K562 (cell line): ENCODE measurements at regions not wholly inside any gene's neighbourhood (a gene's known extent, or its start where the extent isn't known, plus 50 kb on each side); places are given as distances from the start of the nearest gene placed in this dataset.

Experiments
- ATAC-seq: fragments of 200-7000 bp; cut with Tn5 transposase; 3 replicates; pipeline ENCODE4 v1.9.1; 2020; ENCODE audit warnings: moderate library complexity
- BruUV-seq: library from RNA; stranded (reverse); fragments of 400-500 nt; replicated peaks from 2 replicates; lab custom pipeline; 2021; lab: Mats Ljungman, UMichigan
- CTCF ChIA-PET: fragments of 300-600 bp; formaldehyde crosslinking; extraction: SDS; loops from one replicate; lab custom pipeline; 2021; ENCODE audit warnings: low intra/inter-chr PET ratio; lab: Yijun Ruan, JAX
- POLR2A ChIA-PET: fragments of 300-600, 350-650 bp; sonication (Branson Sonifier 250); formaldehyde crosslinking; extraction: SDS; loops from one replicate; lab custom pipeline; 2021; ENCODE audit warnings: antibody characterized with exemption, inconsistent platforms; lab: Yijun Ruan, JAX
- DNase-seq, 4 experiments: peaks; one replicate each; pipeline versions ENCODE4 v3.0.0 to v3.0.0-alpha.2; 2011 to 2018; ENCODE audit warnings: low spot score in 3 of 4, mixed read lengths in 3 of 4; ENCODE audit errors: extremely low read depth in 1 of 4
- FAIRE-seq: peaks from 2 replicates; lab custom pipeline; 2011; peaks lifted over from hg19 to GRCh38; lab: Jason Lieb, UNC
- H2AFZ ChIP-seq: 2 replicates; pipeline ENCODE4 v1.6.0; 2011; ENCODE audit warnings: low read depth, low read length, control low read depth, inconsistent platforms
- H3K27ac ChIP-seq: fragments of 200-600 bp; 3 replicates; pipeline ENCODE4 v1.8.0; 2011; ENCODE audit warnings: low read depth, mild to moderate bottlenecking, control low read depth, inconsistent platforms, low read length, moderate library complexity, mixed read lengths; ENCODE audit errors: extremely low read depth
- H3K27me3 ChIP-seq, 2 experiments: fragments of 300-600 bp in 1 of 2; 2 replicates in 1 of 2; 3 replicates in 1 of 2; pipeline versions ENCODE4 v1.6.0 to v1.8.0; 2011; ENCODE audit warnings: inconsistent platforms in 2 of 2, low read length in 2 of 2, mild to moderate bottlenecking in 1 of 2, mixed read lengths in 1 of 2, moderate library complexity in 1 of 2; ENCODE audit not compliant: control insufficient read depth in 2 of 2, insufficient read depth in 2 of 2
- H3K36me3 ChIP-seq: fragments of 300-600 bp; 3 replicates; pipeline ENCODE4 v1.8.0; 2011; ENCODE audit warnings: mild to moderate bottlenecking, low read length, inconsistent platforms; ENCODE audit not compliant: control insufficient read depth, insufficient read depth
- H3K4me1 ChIP-seq, 2 experiments: fragments of 200-600 bp in 1 of 2; replicated peaks in 1 of 2; 2 replicates in 1 of 2; 3 replicates in 1 of 2; pipeline versions ENCODE4 v1.5.1 to v1.8.0; 2011; ENCODE audit warnings: inconsistent platforms in 2 of 2, low read length in 2 of 2, mild to moderate bottlenecking in 1 of 2, mixed read lengths in 1 of 2, moderate library complexity in 1 of 2; ENCODE audit not compliant: control insufficient read depth in 2 of 2, insufficient read depth in 2 of 2
- H3K4me2 ChIP-seq: 2 replicates; pipeline ENCODE4 v1.6.1; 2011; ENCODE audit warnings: low read length, control low read depth, inconsistent platforms, mixed read lengths; ENCODE audit not compliant: insufficient read depth
- H3K4me3 ChIP-seq: fragments of 200-600 bp; sonication (generic), shearing (Covaris generic); 2 replicates; pipeline ENCODE4 v1.5.1; 2016; ENCODE audit warnings: control low read depth, inconsistent platforms
- H3K79me2 ChIP-seq: fragments of 200-600 bp; 3 replicates; pipeline ENCODE4 v1.8.0; 2011; ENCODE audit warnings: low read length, inconsistent platforms; ENCODE audit not compliant: control insufficient read depth, insufficient read depth
- H3K9ac ChIP-seq, 2 experiments: 2 replicates each; pipeline versions ENCODE4 v1.6.0 to v1.6.1; 2011; ENCODE audit warnings: low read depth in 2 of 2, low read length in 2 of 2, control low read depth in 1 of 2, inconsistent platforms in 1 of 2, mild to moderate bottlenecking in 1 of 2, mixed read lengths in 1 of 2; ENCODE audit not compliant: insufficient read depth in 1 of 2
- H3K9me1 ChIP-seq: one replicate; pipeline ENCODE4 v1.6.0; 2011; ENCODE audit warnings: inconsistent platforms, mild to moderate bottlenecking, low read length, moderate library complexity; ENCODE audit not compliant: control insufficient read depth, insufficient read depth
- H3K9me3 ChIP-seq: replicated peaks from 2 replicates; pipeline ENCODE4 v1.5.1; 2011; ENCODE audit warnings: low read depth, low read length, inconsistent platforms; ENCODE audit not compliant: control insufficient read depth, insufficient read depth
- H4K20me1 ChIP-seq: replicated peaks from 2 replicates; pipeline ENCODE4 v1.6.1; 2011; ENCODE audit warnings: low read length, inconsistent platforms, mixed read lengths; ENCODE audit not compliant: control insufficient read depth, insufficient read depth
- ATF3 ChIP-seq, 2 experiments: fragments of 450-650 bp in 1 of 2; sonication (generic) in 1 of 2; formaldehyde crosslinking in 1 of 2; IDR thresholded peaks in 1 of 2; conservative IDR thresholded peaks in 1 of 2; 2 replicates each; pipeline versions ENCODE4 v1.6.1 to v1.8.1; 2016 to 2023; ENCODE audit warnings: mild to moderate bottlenecking in 2 of 2, moderate library complexity in 2 of 2, inconsistent platforms in 1 of 2, missing genetic modification reagents in 1 of 2
- BCL6 ChIP-seq: fragments of 250-450 bp; sonication (Bioruptor Pico); IDR thresholded peaks from 2 replicates; pipeline ENCODE4 v1.4.0; 2020
- BRD9 ChIP-seq: fragments of 450-650 bp; IDR thresholded peaks from 2 replicates; pipeline ENCODE4 v1.6.1; 2018; ENCODE audit warnings: low read depth; ENCODE audit not compliant: partially characterized antibody
- CCNT2 ChIP-seq: IDR thresholded peaks from 2 replicates; pipeline ENCODE4 v1.6.1; 2011; ENCODE audit warnings: borderline replicate concordance, low read depth, mild to moderate bottlenecking, moderate library complexity, mixed read lengths, low read length; ENCODE audit not compliant: insufficient read length; ENCODE audit errors: extremely low read depth
- FOXA1 ChIP-seq: fragments of 450-650 bp; IDR thresholded peaks from 2 replicates; pipeline ENCODE4 v1.6.1; 2016; ENCODE audit warnings: mild to moderate bottlenecking, borderline replicate concordance
- JUN ChIP-seq, 2 experiments: sonication (generic) in 1 of 2; formaldehyde crosslinking in 1 of 2; IDR thresholded peaks; 2 replicates each; pipeline versions ENCODE4 v1.6.1 to v1.8.0; 2012 to 2022; ENCODE audit warnings: borderline replicate concordance in 2 of 2, mild to moderate bottlenecking in 2 of 2, improper control_type of control experiment in 1 of 2, low read depth in 1 of 2, low read length in 1 of 2, missing genetic modification reagents in 1 of 2
- JUNB ChIP-seq: fragments of 450-650 bp; formaldehyde crosslinking; conservative IDR thresholded peaks from 2 replicates; pipeline ENCODE4 v1.4.0; 2020; ENCODE audit warnings: mild to moderate bottlenecking
- JUND ChIP-seq, 2 experiments: IDR thresholded peaks; 2 replicates in 1 of 2; 3 replicates in 1 of 2; pipeline ENCODE4 v1.6.1; 2011; ENCODE audit warnings: borderline replicate concordance in 2 of 2, low read depth in 2 of 2, low read length in 2 of 2, improper control_type of control experiment in 1 of 2, missing biosample characterization in 1 of 2, missing genetic modification characterization in 1 of 2, missing genetic modification reagents in 1 of 2
- KDM2B ChIP-seq: fragments of 250-450 bp; sonication (Bioruptor Pico); IDR thresholded peaks from 2 replicates; pipeline ENCODE4 v1.8.0; 2021; ENCODE audit warnings: mild to moderate bottlenecking, moderate library complexity
- RNF2 ChIP-seq: sonication (generic); IDR thresholded peaks from 2 replicates; pipeline ENCODE4 v1.6.1; 2016
- THRB ChIP-seq: fragments of 450-650 bp; formaldehyde crosslinking; conservative IDR thresholded peaks from 2 replicates; pipeline ENCODE4 v1.4.0; 2022; ENCODE audit warnings: mild to moderate bottlenecking, missing genetic modification characterization
- WGBS: fragments of 100-300 bp; shearing (Covaris generic); methylation state at CpG from one replicate; pipeline ENCODE4 v1.1.6; 2016; ENCODE audit warnings: low coverage, mixed read lengths; ENCODE audit not compliant: insufficient coverage; ENCODE audit errors: missing lambda C conversion rate; 5-methylcytosine and 5-hydroxymethylcytosine counted together
- in situ Hi-C: fragments of 300-500 bp; cut with MboI; formaldehyde crosslinking; loops from 4 replicates; pipeline ENCODE4 v1.15.0; 2018; ENCODE audit warnings: inconsistent platforms, mixed read lengths
- intact Hi-C: fragments of 100-400 bp; cut with micrococcal nuclease; formaldehyde crosslinking; loops from 2 replicates; pipeline ENCODE4 v1.14.2; 2022

- no peaks in the 10 kb centered on the region for H3K36me3 ChIP-seq
- H3K4me1 ChIP-seq, result no peaks in the 10 kb centered on the region
- no peak overlapping the region for H3K9ac ChIP-seq
- no peaks in the 10 kb centered on the region for H3K79me2 ChIP-seq
- in situ Hi-C loops, result no loop called here
- BruUV-seq, result no TSS peak
- H3K4me2 ChIP-seq, result no peak overlapping the region
- intact Hi-C loops, result no loop called here
- no peak overlapping the region for H2AFZ ChIP-seq
- ATAC-seq, result no peak
- H3K9me1 ChIP-seq, result no peaks in the 10 kb centered on the region
- H3K4me3 ChIP-seq, result no peak overlapping the region
- H3K27ac ChIP-seq, result no peak overlapping the region
- DNase-seq, result no peak
- CTCF ChIA-PET, result no interaction called here
- H3K27me3 ChIP-seq, result no peaks in the 10 kb centered on the region
- WGBS, result 0% methylated on average over 1 of the region's 1 CpG
- POLR2A ChIA-PET, result interaction anchor here (0.7 kb wide), 2 partner anchors 19 to 367 kb away, joined by 3 read pairs; no protein-coding TSS in a partner anchor
- peaks cover 2% of the 10 kb centered on the region; the same call in 1 of the 2 replicates for H3K9me3 ChIP-seq
- no peak for FAIRE-seq
- TF ChIP-seq THRB, result no peak
- no peak for TF ChIP-seq RNF2
- H4K20me1 ChIP-seq, result no peaks in the 10 kb centered on the region
These were observed 375.0 kb downstream of the CDC5L start for GRCh38 chr6:44762496-44762895.

- no peaks in the 10 kb centered on the region for H3K9me3 ChIP-seq
- no peak overlapping the region for H3K4me2 ChIP-seq
- no peaks in the 10 kb centered on the region for H3K4me1 ChIP-seq
- no peak overlapping the region for H2AFZ ChIP-seq
- intact Hi-C loops (no loop called here), in situ Hi-C loops (no loop called here)
- no peak for FAIRE-seq
- no peaks in the 10 kb centered on the region for H4K20me1 ChIP-seq
- H3K36me3 ChIP-seq, result no peaks in the 10 kb centered on the region
- no TSS peak for BruUV-seq
- H3K27me3 ChIP-seq, result no peaks in the 10 kb centered on the region
- H3K27ac ChIP-seq, result no peak overlapping the region
- ChIA-PET POLR2A (interaction anchor here (0.6 to 0.9 kb wide), 2 partner anchors 12 to 271 kb away, joined by 3 to 4 read pairs; no protein-coding TSS in a partner anchor), CTCF (no interaction called here)
- ATAC-seq, result no peak
- DNase-seq, result no peak
- H3K9ac ChIP-seq, result no peak overlapping the region
- H3K9me1 ChIP-seq, result no peaks in the 10 kb centered on the region
- no peaks in the 10 kb centered on the region for H3K79me2 ChIP-seq
- H3K4me3 ChIP-seq, result no peak overlapping the region
- WGBS, result 2% methylated on average over 4 of the region's 4 CpGs
- TF ChIP-seq JUND (IDR thresholded peaks at IDR 0.05; ENCODE audit: borderline replicate concordance, low read depth, low read length) (peak; percentile 53; the same call in 1 of the 2 replicates), JUND (tag; IDR thresholded peaks at IDR 0.05; ENCODE audit: borderline replicate concordance, low read depth, low read length) (peak; percentile 45; the same call in 1 of the 3 replicates), CCNT2 (no peak), FOXA1 (no peak), KDM2B (no peak), JUN (IDR thresholded peaks at IDR 0.05; ENCODE audit: borderline replicate concordance, low read depth, low read length) (0 out of 2 replicates have a peak, but pooled peaks have one; percentile 23), JUN (CRISPR knock-in tag; IDR thresholded peaks at IDR 0.05; ENCODE audit: borderline replicate concordance) (no peak), JUNB (CRISPR knock-in tag) (0 out of 2 replicates have a peak, but pooled peaks have one; percentile 62), BRD9 (no peak), ATF3 (IDR thresholded peaks at IDR 0.05) (peak; percentile 90), ATF3 (CRISPR knock-in tag; conservative IDR thresholded peaks at IDR 0.05) (no peak), BCL6 (no peak)
These were observed 384.3 kb downstream of the CDC5L start for GRCh38 chr6:44771647-44772415.
